Amniotic epithelial cell (primary cell): ENCODE measurements at regions not wholly inside any gene's neighbourhood (a gene's known extent, or its start where the extent isn't known, plus 50 kb on each side); places are given as distances from the start of the nearest gene placed in this dataset.
A peak's percentile ranks its signal among the peaks of the same experiment; 100 is the strongest.
"Not testable (repeated sequence)": the region's sequence is repeated elsewhere in the genome, so short reads cannot be mapped to it uniquely, and the experiment has no call there.

Source experiments
- DNase-seq: peaks from one replicate; pipeline ENCODE4 v3.0.0-alpha.2; 2010; ENCODE audit warnings: low read depth

DNA sequence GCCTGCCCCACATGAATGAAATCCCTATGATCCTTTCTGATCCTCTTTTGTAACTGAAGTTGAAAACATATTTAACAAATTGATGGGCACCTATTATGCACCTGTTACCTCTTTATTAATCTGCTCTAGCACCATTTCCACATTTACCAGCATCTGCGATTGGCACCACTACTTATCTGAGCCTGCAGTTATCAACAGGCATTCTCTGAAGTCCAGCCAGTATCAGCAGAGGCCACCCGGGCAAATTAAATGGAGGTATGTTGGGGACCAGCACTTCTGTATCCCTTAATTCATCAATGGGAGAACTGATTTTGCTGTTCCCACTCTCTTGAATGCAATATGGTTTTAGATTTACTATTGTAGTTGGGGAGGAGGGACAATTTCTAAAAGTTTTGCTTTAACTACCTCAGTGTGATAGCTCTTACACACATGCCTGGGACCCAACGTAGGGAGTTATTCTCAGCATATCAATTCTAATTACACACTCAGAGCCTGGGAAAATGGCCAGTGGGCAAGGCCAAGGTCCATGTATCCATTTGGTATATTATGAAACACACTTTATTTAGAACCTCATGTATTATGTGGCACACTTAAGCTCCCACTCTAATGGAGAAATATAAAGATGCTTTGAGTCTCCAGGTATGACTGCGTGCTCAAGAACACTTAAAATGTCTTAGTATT, 1927.1 kb upstream of the PCDH7 start:
- DNase-seq, result no peak

- peak; percentile 98 for DNase-seq
These were observed 1920.5 kb upstream of the PCDH7 start for GRCh38 chr4:28799696-28800095.

GRCh38 chr4:28811025-28811424, 1909.1 kb upstream of the PCDH7 start:
- no peak for DNase-seq

DNA sequence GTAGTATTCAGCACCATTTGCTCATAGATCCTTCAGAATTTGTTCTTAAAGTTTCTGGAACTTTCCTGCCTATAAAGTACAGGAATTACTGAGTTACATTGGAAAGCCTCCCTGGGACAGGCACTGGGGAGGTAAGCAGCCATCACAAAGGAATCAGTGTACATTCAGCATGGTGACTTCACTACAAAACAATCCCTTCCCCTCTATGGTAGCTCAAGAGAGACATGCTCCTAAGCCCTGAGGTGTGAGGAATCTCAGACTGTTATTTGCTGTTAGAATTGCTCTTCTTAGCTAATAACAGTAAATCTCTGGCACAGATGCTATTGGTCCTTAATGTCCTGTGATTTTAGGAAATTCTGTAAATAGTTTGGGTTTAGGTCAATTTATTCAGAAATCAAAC, 1898.0 kb upstream of the PCDH7 start:
- DNase-seq, result no peak

DNA sequence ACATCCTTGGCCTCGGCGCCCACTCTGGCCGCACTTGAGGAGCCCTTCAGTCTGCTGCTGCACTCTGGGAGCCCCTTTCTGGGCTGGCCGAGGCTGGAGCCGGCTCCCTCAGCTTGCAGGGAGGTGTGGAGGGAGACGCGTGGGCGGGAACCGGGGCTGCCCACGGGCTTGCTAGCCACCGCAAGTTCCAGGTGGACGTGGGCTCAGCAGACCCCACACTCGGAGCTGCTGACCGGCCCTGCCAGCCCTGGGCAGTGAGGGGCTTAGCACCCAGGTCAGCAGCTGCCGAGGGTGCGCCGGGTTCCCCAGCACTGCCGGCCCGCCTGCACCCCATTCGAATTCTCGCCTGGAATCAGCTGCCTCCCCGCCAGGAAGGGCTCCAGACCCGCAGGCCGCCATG, 1892.3 kb upstream of the PCDH7 start:
- DNase-seq, result no peak

GRCh38 chr4:28831867-28832266, 1888.3 kb upstream of the PCDH7 start:
- DNase-seq, result peak; percentile 21

DNA sequence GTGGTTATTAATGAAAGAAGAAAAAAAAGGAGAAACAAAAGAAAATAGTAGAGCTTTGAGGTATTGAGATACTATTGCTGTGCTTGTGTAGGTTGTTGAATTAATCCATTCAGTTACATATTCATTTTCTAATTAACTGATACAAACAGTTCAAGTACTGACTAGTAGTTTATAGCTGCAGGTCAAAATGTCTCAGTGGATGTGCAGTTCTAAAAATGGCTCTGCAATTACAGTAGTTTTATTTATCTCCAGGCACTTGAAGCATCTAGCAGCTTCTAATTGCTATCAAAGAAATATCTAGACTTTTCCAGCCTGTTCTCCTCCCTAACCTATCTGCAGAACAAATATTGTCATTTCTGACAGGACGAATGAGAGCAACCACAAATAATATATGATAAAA, 1887.7 kb upstream of the PCDH7 start:
- no peak for DNase-seq

- no peak for DNase-seq
These were observed 1886.0 kb upstream of the PCDH7 start for GRCh38 chr4:28834120-28834519.

DNA sequence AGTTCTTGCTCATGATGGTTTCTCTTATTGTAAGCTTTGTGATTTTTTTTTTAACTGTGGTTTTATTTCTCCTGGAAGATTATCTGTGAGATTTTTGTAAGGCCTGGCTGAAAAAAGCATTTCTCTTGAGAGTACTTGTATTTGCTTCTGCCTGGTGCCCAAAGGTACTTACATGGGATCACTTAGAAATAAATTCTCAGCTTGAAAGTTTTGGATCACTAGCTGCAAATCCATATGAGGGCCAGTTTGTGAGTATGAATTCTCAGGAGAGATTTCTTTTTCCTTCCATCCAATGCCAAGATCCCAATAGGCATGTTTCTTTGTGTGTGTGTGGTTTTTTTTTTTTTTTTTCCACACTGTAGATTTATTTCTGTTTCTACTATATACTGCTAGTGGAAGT, 1884.7 kb upstream of the PCDH7 start:
- no peak for DNase-seq

- DNase-seq, result peak; percentile 5
These were observed 1877.9 kb upstream of the PCDH7 start for GRCh38 chr4:28842271-28842670.

DNA sequence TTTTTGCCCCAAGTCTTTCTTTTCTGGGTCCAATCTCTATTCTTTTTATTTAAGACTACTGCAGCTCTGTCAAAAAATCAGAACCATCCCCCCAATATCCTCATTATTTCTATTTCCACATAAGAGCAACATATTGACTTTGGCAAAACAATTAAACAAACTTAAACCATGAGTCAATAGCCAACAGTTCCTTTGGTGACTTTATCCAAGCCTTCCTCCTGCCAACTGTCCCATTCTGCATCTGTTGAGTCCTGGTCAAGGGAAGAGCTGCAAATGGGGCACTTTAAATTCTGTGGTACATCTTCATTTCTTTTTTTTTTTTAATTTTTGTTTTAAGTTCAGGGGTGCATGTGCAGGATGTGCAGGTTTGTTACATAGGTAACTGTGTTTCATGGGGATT, 1875.0 kb upstream of the PCDH7 start:
- DNase-seq, result no peak

DNA sequence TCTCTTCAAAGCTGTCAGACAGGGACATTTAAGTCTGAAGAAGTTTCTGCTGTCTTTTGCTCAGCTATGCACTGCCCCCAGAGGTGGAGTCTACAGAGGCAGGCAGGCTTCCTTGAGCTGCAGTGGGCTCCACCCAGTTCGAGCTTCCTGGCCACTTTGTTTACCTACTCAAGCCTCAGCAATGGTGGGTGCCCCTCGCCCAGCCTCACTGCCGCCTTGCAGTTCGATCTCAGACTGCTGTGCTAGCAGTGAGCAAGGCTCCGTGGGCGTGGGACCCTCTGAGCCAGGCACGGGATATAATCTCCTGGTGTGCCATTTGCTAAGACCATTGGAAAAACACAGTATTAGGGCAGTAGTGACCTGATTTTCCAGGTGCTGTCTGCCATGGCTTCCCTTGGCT, 1863.1 kb upstream of the PCDH7 start:
- DNase-seq, result not testable (repeated sequence)

DNA sequence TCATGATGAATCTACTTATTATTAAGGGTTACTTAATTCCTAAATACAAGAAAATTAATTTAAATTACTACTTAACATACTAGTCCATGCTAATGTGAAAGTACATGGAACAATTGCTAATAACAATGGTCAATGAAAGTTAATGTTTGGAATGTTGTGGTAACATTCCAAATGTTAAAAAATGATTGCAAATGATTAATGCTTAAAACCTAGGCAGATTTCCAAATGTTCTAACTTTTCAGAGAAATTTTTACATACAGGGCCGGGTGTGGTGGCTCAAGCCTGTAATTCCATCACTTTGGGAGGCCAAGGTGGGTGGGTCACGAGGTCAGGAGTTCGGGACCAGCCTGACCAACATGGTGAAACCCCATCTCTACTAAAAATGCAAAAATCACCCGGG, 1851.3 kb upstream of the PCDH7 start:
- DNase-seq, result peak; percentile 59

- no peak for DNase-seq
These were observed 1841.0 kb upstream of the PCDH7 start for GRCh38 chr4:28879178-28879577.

DNA sequence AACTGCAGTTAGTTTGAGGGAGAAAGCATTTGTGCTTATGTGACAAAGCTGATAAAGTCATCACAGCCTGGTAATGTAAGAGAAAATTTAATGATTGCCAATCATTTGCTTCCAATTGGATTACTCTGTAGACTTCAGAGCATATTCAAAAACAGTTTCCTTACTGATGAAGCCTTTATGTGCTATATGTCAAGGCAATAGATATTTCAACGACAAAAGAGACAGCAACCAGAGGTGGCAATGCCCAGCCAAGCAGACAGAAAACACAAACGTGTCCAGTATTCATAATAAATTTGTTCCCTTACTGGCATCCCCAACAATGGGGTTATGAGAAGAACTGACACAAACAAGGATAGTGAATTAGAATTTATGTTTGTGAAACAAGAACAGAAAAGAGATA, 1840.3 kb upstream of the PCDH7 start:
- no peak for DNase-seq

GRCh38 chr4:28883211-28883610, 1837.0 kb upstream of the PCDH7 start:
- DNase-seq, result no peak

- DNase-seq, result peak; percentile 74
These were observed 1833.2 kb upstream of the PCDH7 start for GRCh38 chr4:28886934-28887333.

GRCh38 chr4:28890949-28891775, 1829.0 kb upstream of the PCDH7 start:
- DNase-seq, result no peak

DNA sequence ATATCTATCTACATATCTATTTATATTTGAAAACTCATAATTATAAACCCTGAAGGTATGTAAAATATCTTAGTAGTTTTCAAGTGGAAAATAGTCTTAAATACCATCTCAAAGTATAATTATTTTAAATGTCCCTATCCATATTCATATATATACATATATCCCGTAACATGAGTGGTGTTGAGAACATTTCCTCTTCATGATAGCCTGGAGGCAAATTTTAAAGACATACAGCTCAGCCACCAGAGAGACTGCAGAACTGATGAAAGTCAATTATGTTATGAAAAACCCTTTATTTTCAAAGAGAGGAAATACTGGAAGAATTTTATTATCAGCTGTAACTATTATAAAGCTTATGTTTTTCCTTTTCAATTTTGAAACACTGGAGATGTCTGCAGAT, 1806.7 kb upstream of the PCDH7 start:
- no peak for DNase-seq

DNA sequence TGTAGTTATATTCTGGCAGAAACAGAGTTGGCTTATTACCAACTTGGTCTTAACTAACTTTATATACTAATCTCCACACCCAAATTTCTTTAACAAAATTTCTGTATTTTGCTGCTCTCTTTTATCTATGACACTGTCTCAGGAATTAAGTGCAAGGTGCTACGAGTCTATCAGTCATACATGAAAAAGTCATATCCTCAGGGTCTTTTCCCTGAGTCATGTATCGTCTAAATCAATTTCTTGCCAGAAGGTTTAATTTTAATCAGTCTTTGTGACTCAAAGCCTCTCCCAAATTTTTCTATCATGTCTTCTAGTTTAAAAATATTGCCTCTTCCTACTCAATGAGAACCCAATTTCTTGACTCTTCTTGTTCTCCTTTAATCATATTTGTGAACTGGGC, 1803.6 kb upstream of the PCDH7 start:
- no peak for DNase-seq

GRCh38 chr4:28918871-28919270, 1801.3 kb upstream of the PCDH7 start:
- DNase-seq, result no peak

DNA sequence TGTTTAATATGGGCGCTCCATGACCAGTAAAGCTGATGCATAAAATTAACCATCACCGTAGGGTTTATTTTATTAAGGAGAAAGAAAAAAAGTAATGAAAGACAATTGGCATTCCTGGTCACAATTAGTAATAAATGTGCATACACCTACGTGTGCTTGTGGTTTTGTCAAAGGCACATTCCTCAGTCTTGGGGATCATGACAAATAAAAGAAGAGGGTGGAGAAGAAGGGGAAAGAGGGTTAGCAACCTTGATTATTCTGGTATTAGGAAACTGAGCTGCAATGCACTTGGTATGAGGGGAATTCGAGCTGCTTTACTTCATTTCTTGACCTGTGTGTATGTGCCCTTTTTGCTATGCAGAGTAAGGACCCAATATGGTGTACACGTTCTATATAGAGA, 1798.3 kb upstream of the PCDH7 start:
- no peak for DNase-seq

DNA sequence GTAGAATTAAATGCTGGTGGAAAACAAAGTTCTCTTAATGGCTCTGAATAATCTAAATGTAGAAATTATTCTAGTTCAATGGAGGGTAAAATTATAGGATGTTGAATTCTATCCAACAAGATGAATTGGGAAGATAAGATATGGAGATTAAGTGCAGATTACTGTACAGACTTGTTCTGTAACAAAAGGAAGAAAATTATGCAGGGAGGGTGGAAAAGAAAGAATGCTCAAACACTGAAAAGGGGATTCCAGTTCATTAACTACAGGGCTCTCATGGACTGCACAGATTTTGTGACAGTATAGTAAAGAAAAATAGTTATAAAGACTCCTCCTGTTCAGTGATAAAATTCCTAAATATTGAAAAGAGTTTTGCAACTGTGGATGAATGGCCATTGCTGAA, 1794.0 kb upstream of the PCDH7 start:
- DNase-seq, result no peak

GRCh38 chr4:28942631-28943030, 1777.5 kb upstream of the PCDH7 start:
- DNase-seq, result no peak
